SK-N-SH (cell line): ENCODE measurements at regions not wholly inside any gene's neighbourhood (a gene's known extent, or its start where the extent isn't known, plus 50 kb on each side); places are given as distances from the start of the nearest gene placed in this dataset.

Experiments used
- CTCF ChIA-PET: fragments of 300-600, 350-600 bp; formaldehyde crosslinking; extraction: SDS; loops from one replicate; lab custom pipeline; 2021; lab: Yijun Ruan, JAX
- POLR2A ChIA-PET: fragments of 350-600 bp; sonication (Branson Sonifier 250); formaldehyde crosslinking; extraction: SDS; loops from one replicate; lab custom pipeline; 2020; ENCODE audit warnings: antibody characterized with exemption, inconsistent platforms; lab: Yijun Ruan, JAX
- DNase-seq: peaks from one replicate; pipeline ENCODE4 v3.0.0; 2012
- H2AFZ ChIP-seq: fragments of 200-600 bp; sonication (generic); 2 replicates; pipeline ENCODE4 v1.8.1; 2016; ENCODE audit warnings: antibody characterized with exemption, mild to moderate bottlenecking, low read depth
- H3F3A ChIP-seq: fragments of 200-600 bp; sonication (generic); replicated peaks from 2 replicates; pipeline ENCODE3; 2016; ENCODE audit warnings: antibody characterized with exemption, mild to moderate bottlenecking; ENCODE audit not compliant: insufficient read depth
- H3K27ac ChIP-seq, 2 experiments: fragments of 200-500 bp in 1 of 2; fragments of 200-600 bp in 1 of 2; sonication (Bioruptor generic) in 1 of 2; sonication (generic), shearing (Covaris generic) in 1 of 2; 2 replicates each; pipeline versions ENCODE4 v1.5.1 to v1.6.1; 2014 to 2016; ENCODE audit warnings: low read depth in 2 of 2, inconsistent platforms in 1 of 2, low read length in 1 of 2, mild to moderate bottlenecking in 1 of 2, mixed read lengths in 1 of 2
- H3K27me3 ChIP-seq: fragments of 200-600 bp; sonication (generic), shearing (Covaris generic); 2 replicates; pipeline ENCODE4 v1.6.1; 2016; ENCODE audit warnings: mixed run types; ENCODE audit not compliant: insufficient read depth
- H3K36me3 ChIP-seq, 2 experiments: fragments of 200-500 bp in 1 of 2; fragments of 200-600 bp in 1 of 2; sonication (Bioruptor generic) in 1 of 2; sonication (generic) in 1 of 2; replicated peaks in 1 of 2; 2 replicates each; pipeline versions ENCODE3 to v1.5.1; 2014 to 2016; ENCODE audit warnings: low read length in 1 of 2, mild to moderate bottlenecking in 1 of 2; ENCODE audit not compliant: insufficient read depth in 2 of 2, control insufficient read depth in 1 of 2
- H3K4me1 ChIP-seq, 2 experiments: fragments of 200-500 bp in 1 of 2; fragments of 200-600 bp in 1 of 2; sonication (Bioruptor generic) in 1 of 2; sonication (generic), shearing (Covaris generic) in 1 of 2; 2 replicates each; pipeline versions ENCODE4 v1.5.1 to v1.6.1; 2014 to 2016; ENCODE audit warnings: low read depth in 1 of 2, low read length in 1 of 2, mixed run types in 1 of 2; ENCODE audit not compliant: insufficient read depth in 2 of 2, control insufficient read depth in 1 of 2
- H3K4me2 ChIP-seq: fragments of 200-600 bp; sonication (generic), shearing (Covaris generic); 2 replicates; pipeline ENCODE4 v1.6.1; 2017; ENCODE audit warnings: mixed run types
- H3K4me3 ChIP-seq, 2 experiments: fragments of 200-500 bp in 1 of 2; fragments of 200-600 bp in 1 of 2; sonication (Bioruptor generic) in 1 of 2; sonication (generic), shearing (Covaris generic) in 1 of 2; 2 replicates each; pipeline versions ENCODE4 v1.5.1 to v1.8.1; 2014 to 2016; ENCODE audit warnings: low read depth in 2 of 2, inconsistent platforms in 1 of 2, low read length in 1 of 2, mild to moderate bottlenecking in 1 of 2, mixed read lengths in 1 of 2, moderate library complexity in 1 of 2
- H3K79me2 ChIP-seq: fragments of 200-600 bp; sonication (generic); 2 replicates; pipeline ENCODE4 v1.8.1; 2017; ENCODE audit warnings: mild to moderate bottlenecking; ENCODE audit not compliant: insufficient read depth
- H3K9ac ChIP-seq: fragments of 200-600 bp; sonication (generic); 2 replicates; pipeline ENCODE4 v1.6.1; 2017; ENCODE audit warnings: mixed run types
- H3K9me2 ChIP-seq: fragments of 200-600 bp; sonication (generic); 2 replicates; pipeline ENCODE4 v1.6.1; 2017; ENCODE audit warnings: mixed run types
- H3K9me3 ChIP-seq: fragments of 200-600 bp; sonication (generic); 2 replicates; pipeline ENCODE4 v1.6.1; 2017; ENCODE audit warnings: mixed run types, mild to moderate bottlenecking, moderate library complexity
- H4K20me1 ChIP-seq: fragments of 200-600 bp; sonication (generic); 2 replicates; pipeline ENCODE4 v1.6.1; 2017; ENCODE audit warnings: mild to moderate bottlenecking, mixed run types; ENCODE audit not compliant: insufficient read depth
- EZH2phosphoT487 ChIP-seq: fragments of 200-600 bp; sonication (generic); IDR thresholded peaks from 2 replicates; pipeline ENCODE4 v1.6.1; 2017; ENCODE audit warnings: low read depth, mixed run types, mild to moderate bottlenecking, antibody characterized with exemption, moderate library complexity, borderline replicate concordance
- FOSL2 ChIP-seq: IDR thresholded peaks from 2 replicates; pipeline ENCODE4 v1.4.0; 2012; ENCODE audit warnings: low read depth, mild to moderate bottlenecking, moderate library complexity, borderline replicate concordance
- FOXJ3 ChIP-seq: sonication (generic); formaldehyde crosslinking; IDR thresholded peaks from 2 replicates; pipeline ENCODE4 v1.5.1; 2020; ENCODE audit warnings: mild to moderate bottlenecking, missing genetic modification reagents
- GABPA ChIP-seq: IDR thresholded peaks from 2 replicates; pipeline ENCODE4 v1.4.0; 2012; ENCODE audit warnings: low read depth, mild to moderate bottlenecking
- IRF3 ChIP-seq: fragments of 150-350 bp; IDR thresholded peaks from 2 replicates; pipeline ENCODE4 v1.6.1; 2016; ENCODE audit warnings: mild to moderate bottlenecking, low read depth, low read length
- PBX3 ChIP-seq: IDR thresholded peaks from 2 replicates; pipeline ENCODE4; 2012
- RAD21 ChIP-seq: IDR thresholded peaks from 2 replicates; pipeline ENCODE4 v1.6.1; 2012; ENCODE audit warnings: mild to moderate bottlenecking, low read length
- RCOR1 ChIP-seq: fragments of 150-350 bp; IDR thresholded peaks from 2 replicates; pipeline ENCODE4 v1.6.1; 2017; ENCODE audit warnings: antibody characterized with exemption, low read length
- RFX5 ChIP-seq: IDR thresholded peaks from 2 replicates; pipeline ENCODE4 v1.6.1; 2012; ENCODE audit warnings: mild to moderate bottlenecking, improper control_type of control experiment, low read length
- SIN3A ChIP-seq: IDR thresholded peaks from 2 replicates; pipeline ENCODE4 v1.6.1; 2012; ENCODE audit warnings: low read depth, mild to moderate bottlenecking, low read length, moderate library complexity, borderline replicate concordance
- TAF1 ChIP-seq: IDR thresholded peaks from 2 replicates; pipeline ENCODE4 v1.6.1; 2012; ENCODE audit warnings: low read depth, mild to moderate bottlenecking, low read length, moderate library complexity, borderline replicate concordance
- TCF12 ChIP-seq: IDR thresholded peaks from 2 replicates; pipeline ENCODE4 v1.4.0; 2012
- USF2 ChIP-seq: fragments of 150-350 bp; IDR thresholded peaks from 2 replicates; pipeline ENCODE4 v1.6.1; 2017; ENCODE audit warnings: antibody characterized with exemption, low read length, low read depth, borderline replicate concordance
- YY1 ChIP-seq: IDR thresholded peaks from 2 replicates; pipeline ENCODE4 v1.4.0; 2012; ENCODE audit warnings: low read depth, mild to moderate bottlenecking
- ZBTB33 ChIP-seq: IDR thresholded peaks from 2 replicates; pipeline ENCODE4 v1.4.0; 2012; ENCODE audit warnings: low read depth, borderline replicate concordance
- WGBS: methylation state at CpG from one replicate; pipeline ENCODE4 v1.1.6; 2017; ENCODE audit warnings: low lambda C conversion rate; 5-methylcytosine and 5-hydroxymethylcytosine counted together

GRCh38 chr1:209375097-209375496, 208.4 kb upstream of the CAMK1G start:
- no peaks in the 10 kb centered on the region for H3K79me2 ChIP-seq
- H3K36me3 ChIP-seq = no peaks in the 10 kb centered on the region
- POLR2A ChIA-PET = no interaction called here
- CTCF ChIA-PET = interaction anchor here (1.8 to 2.1 kb wide), 3 partner anchors 9 to 20 kb away, joined by 5 to 9 read pairs (median 6); no protein-coding TSS in a partner anchor
- no peak for DNase-seq
- H3K9me3 ChIP-seq = no peaks in the 10 kb centered on the region
- no peak for TF ChIP-seq RFX5
- TF ChIP-seq TAF1 = no peak
- no peak for TF ChIP-seq EZH2phosphoT487
- no peak for TF ChIP-seq ZBTB33
- TF ChIP-seq FOXJ3 (CRISPR knock-in tag) = no peak
- TF ChIP-seq PBX3 = no peak
- no peak for TF ChIP-seq FOSL2
- TF ChIP-seq USF2 = no peak
- TF ChIP-seq SIN3A = no peak
- no peak for TF ChIP-seq RCOR1
- TF ChIP-seq TCF12 = no peak
- no peak for TF ChIP-seq YY1
- TF ChIP-seq GABPA = no peak
- no peak for TF ChIP-seq IRF3
- no peak for TF ChIP-seq RAD21
- peaks cover 8 to 13% of the 10 kb centered on the region in 2 experiments; a peak in 3 of 4 replicates for H3K4me1 ChIP-seq
- H3K9ac ChIP-seq = no peak overlapping the region
- H4K20me1 ChIP-seq = no peaks in the 10 kb centered on the region
- H2AFZ ChIP-seq = no peak overlapping the region; the same call in 1 of the 2 replicates
- H3K27ac ChIP-seq = peak overlapping the region; percentile 5 to 54; a peak in 3 of 4 replicates
- peaks cover 12% of the 10 kb centered on the region for H3F3A ChIP-seq
- 94% methylated on average over 5 of the region's 5 CpGs for WGBS
- no peak overlapping the region for H3K4me3 ChIP-seq
- H3K9me2 ChIP-seq = no peaks in the 10 kb centered on the region
- H3K27me3 ChIP-seq = no peaks in the 10 kb centered on the region
- H3K4me2 ChIP-seq = peak overlapping the region; percentile 22; the same call in 1 of the 2 replicates
